HEK293 (cell line): ENCODE measurements at regions not wholly inside any gene's neighbourhood (a gene's known extent, or its start where the extent isn't known, plus 50 kb on each side); places are given as distances from the start of the nearest gene placed in this dataset.

Source experiments
- CTCF ChIA-PET: fragments of 350-600 bp; formaldehyde crosslinking; extraction: SDS; loops from one replicate; lab custom pipeline; 2021; ENCODE audit warnings: antibody characterized with exemption; lab: Yijun Ruan, JAX
- POLR2A ChIA-PET: fragments of 300-600 bp; formaldehyde crosslinking; extraction: SDS; loops from one replicate; lab custom pipeline; 2020; ENCODE audit warnings: antibody characterized with exemption, inconsistent platforms; lab: Yijun Ruan, JAX
- H3K27ac ChIP-seq: fragments of 200-500 bp; sonication (Bioruptor generic); 2 replicates; pipeline ENCODE4 v1.5.1; 2014; ENCODE audit warnings: low read depth, low read length, control low read depth, inconsistent platforms; ENCODE audit errors: extremely low read depth
- H3K36me3 ChIP-seq, 2 experiments: fragments of 200-500 bp in 1 of 2; sonication (Bioruptor generic) in 1 of 2; 1 replicate in 1 of 2; 2 replicates in 1 of 2; pipeline ENCODE4 v1.5.1; 2014 to 2017; ENCODE audit warnings: inconsistent platforms in 2 of 2, low read length in 2 of 2; ENCODE audit not compliant: control insufficient read depth in 2 of 2, insufficient read depth in 1 of 2
- H3K4me1 ChIP-seq: fragments of 200-500 bp; sonication (Bioruptor generic); 2 replicates; pipeline ENCODE4 v1.5.1; 2014; ENCODE audit warnings: mild to moderate bottlenecking, low read length, inconsistent platforms; ENCODE audit not compliant: control insufficient read depth, insufficient read depth
- H3K4me3 ChIP-seq: 2 replicates; pipeline ENCODE4 v1.5.1; 2011; ENCODE audit warnings: low read depth, mild to moderate bottlenecking, control low read depth, low read length, moderate library complexity
- H3K9me3 ChIP-seq: fragments of 200-500 bp; sonication (Bioruptor generic); 2 replicates; pipeline ENCODE4 v1.5.1; 2014; ENCODE audit warnings: low read depth, low read length, inconsistent platforms; ENCODE audit not compliant: control insufficient read depth, insufficient read depth
- GLI4 ChIP-seq: fragments of 450-650 bp; formaldehyde crosslinking; IDR thresholded peaks from 2 replicates; pipeline ENCODE4 v1.5.1; 2016; ENCODE audit warnings: missing biosample characterization, missing genetic modification characterization
- GLIS2 ChIP-seq: fragments of 450-650 bp; formaldehyde crosslinking; IDR thresholded peaks from 2 replicates; pipeline ENCODE4 v1.5.1; 2016; ENCODE audit warnings: missing biosample characterization, missing genetic modification characterization
- HOXC10 ChIP-seq: sonication (generic); formaldehyde crosslinking; IDR thresholded peaks from 2 replicates; pipeline ENCODE4 v1.8.1; 2023; ENCODE audit warnings: mild to moderate bottlenecking, missing genetic modification reagents
- IKZF3 ChIP-seq: fragments of 450-650 bp; IDR thresholded peaks from 2 replicates; pipeline ENCODE4 v1.5.0; 2018; ENCODE audit warnings: missing biosample characterization, mild to moderate bottlenecking, missing genetic modification characterization, moderate library complexity
- KLF8 ChIP-seq: fragments of 450-650 bp; formaldehyde crosslinking; IDR thresholded peaks from 2 replicates; pipeline ENCODE4 v1.5.1; 2016; ENCODE audit warnings: missing biosample characterization, missing genetic modification characterization
- SALL2 ChIP-seq: fragments of 450-650 bp; formaldehyde crosslinking; IDR thresholded peaks from 2 replicates; pipeline ENCODE4 v1.5.0; 2017; ENCODE audit warnings: missing biosample characterization, mild to moderate bottlenecking, missing genetic modification characterization, borderline replicate concordance
- SP7 ChIP-seq: fragments of 450-650 bp; formaldehyde crosslinking; IDR thresholded peaks from 2 replicates; pipeline ENCODE4 v1.5.1; 2016; ENCODE audit warnings: missing biosample characterization, missing genetic modification characterization
- TRIM28 ChIP-seq: IDR thresholded peaks from 2 replicates; pipeline ENCODE4 v1.6.1; 2011; ENCODE audit warnings: low read length, control low read depth, borderline replicate concordance
- ZEB2 ChIP-seq: fragments of 450-650 bp; formaldehyde crosslinking; IDR thresholded peaks from 2 replicates; pipeline ENCODE4 v1.5.1; 2016; ENCODE audit warnings: missing biosample characterization, missing genetic modification characterization
- ZNF10 ChIP-seq: fragments of 450-650 bp; formaldehyde crosslinking; IDR thresholded peaks from 2 replicates; pipeline ENCODE4 v1.5.1; 2017; ENCODE audit warnings: missing biosample characterization, missing genetic modification characterization
- ZNF16 ChIP-seq: fragments of 450-650 bp; formaldehyde crosslinking; IDR thresholded peaks from 2 replicates; pipeline ENCODE4 v1.5.1; 2016; ENCODE audit warnings: low read depth, missing biosample characterization, missing genetic modification characterization
- ZNF184 ChIP-seq: fragments of 450-650 bp; IDR thresholded peaks from 2 replicates; pipeline ENCODE4 v1.5.1; 2018; ENCODE audit warnings: missing biosample characterization, mild to moderate bottlenecking, missing genetic modification characterization
- ZNF214 ChIP-seq: fragments of 450-650 bp; formaldehyde crosslinking; IDR thresholded peaks from 2 replicates; pipeline ENCODE4 v1.5.1; 2017; ENCODE audit warnings: missing biosample characterization, mild to moderate bottlenecking, missing genetic modification characterization, borderline replicate concordance
- ZNF221 ChIP-seq: fragments of 450-650 bp; formaldehyde crosslinking; IDR thresholded peaks from 2 replicates; pipeline ENCODE4 v1.5.1; 2017; ENCODE audit warnings: missing biosample characterization, missing genetic modification characterization, borderline replicate concordance
- ZNF24 ChIP-seq: fragments of 450-650 bp; formaldehyde crosslinking; IDR thresholded peaks from 2 replicates; pipeline ENCODE4 v1.5.1; 2016; ENCODE audit warnings: missing biosample characterization, missing genetic modification characterization
- ZNF37A ChIP-seq: fragments of 450-650 bp; IDR thresholded peaks from 2 replicates; pipeline ENCODE4 v1.5.1; 2018; ENCODE audit warnings: missing biosample characterization, missing genetic modification characterization
- ZNF529 ChIP-seq: fragments of 450-650 bp; formaldehyde crosslinking; IDR thresholded peaks from 2 replicates; pipeline ENCODE4 v1.5.1; 2017; ENCODE audit warnings: missing genetic modification characterization, missing biosample characterization; ENCODE audit not compliant: insufficient replicate concordance
- ZNF555 ChIP-seq: fragments of 450-650 bp; formaldehyde crosslinking; conservative IDR thresholded peaks from 2 replicates; pipeline ENCODE4 v1.5.1; 2017; ENCODE audit warnings: missing biosample characterization, mild to moderate bottlenecking, missing genetic modification characterization, inconsistent platforms
- ZNF558 ChIP-seq: fragments of 450-650 bp; formaldehyde crosslinking; IDR thresholded peaks from 2 replicates; pipeline ENCODE4 v1.5.1; 2016; ENCODE audit warnings: missing biosample characterization, missing genetic modification characterization
- ZNF610 ChIP-seq: fragments of 450-650 bp; formaldehyde crosslinking; IDR thresholded peaks from 2 replicates; pipeline ENCODE4 v1.5.1; 2016; ENCODE audit warnings: missing biosample characterization, missing genetic modification characterization, borderline replicate concordance
- ZNF660 ChIP-seq: fragments of 450-650 bp; IDR thresholded peaks from 2 replicates; pipeline ENCODE4 v1.5.1; 2018; ENCODE audit warnings: missing biosample characterization, mild to moderate bottlenecking, missing genetic modification characterization
- ZNF777 ChIP-seq: fragments of 450-650 bp; formaldehyde crosslinking; IDR thresholded peaks from 2 replicates; pipeline ENCODE4 v1.5.1; 2017; ENCODE audit warnings: missing biosample characterization, missing genetic modification characterization, borderline replicate concordance
- ZNF843 ChIP-seq: fragments of 450-650 bp; formaldehyde crosslinking; IDR thresholded peaks from 2 replicates; pipeline ENCODE4 v1.5.1; 2016; ENCODE audit warnings: missing biosample characterization, missing genetic modification characterization
- ZSCAN16 ChIP-seq: fragments of 450-650 bp; formaldehyde crosslinking; IDR thresholded peaks from 2 replicates; pipeline ENCODE4 v1.5.1; 2016; ENCODE audit warnings: missing biosample characterization, missing genetic modification characterization
- TF ChIP-seq, protein P1 (sequence below): fragments of 450-650 bp; IDR thresholded peaks from 2 replicates; pipeline ENCODE4 v1.5.1; 2018; ENCODE audit warnings: missing biosample characterization, missing genetic modification characterization
- TF ChIP-seq, protein P2 (sequence below): fragments of 450-650 bp; formaldehyde crosslinking; IDR thresholded peaks from 2 replicates; pipeline ENCODE4 v1.5.1; 2016; ENCODE audit warnings: missing biosample characterization, missing genetic modification characterization
- TF ChIP-seq, protein P3 (sequence below): fragments of 450-650 bp; formaldehyde crosslinking; IDR thresholded peaks from 2 replicates; pipeline ENCODE4 v1.5.1; 2016; ENCODE audit warnings: missing biosample characterization, missing genetic modification characterization
- TF ChIP-seq, protein P4 (sequence below): fragments of 450-650 bp; formaldehyde crosslinking; IDR thresholded peaks from 2 replicates; pipeline ENCODE4 v1.5.1; 2016; ENCODE audit warnings: missing biosample characterization, missing genetic modification characterization, borderline replicate concordance
- TF ChIP-seq, protein P5 (sequence below): fragments of 450-650 bp; formaldehyde crosslinking; IDR thresholded peaks from 2 replicates; pipeline ENCODE4 v1.5.1; 2016; ENCODE audit warnings: missing biosample characterization, missing genetic modification characterization

DNA sequence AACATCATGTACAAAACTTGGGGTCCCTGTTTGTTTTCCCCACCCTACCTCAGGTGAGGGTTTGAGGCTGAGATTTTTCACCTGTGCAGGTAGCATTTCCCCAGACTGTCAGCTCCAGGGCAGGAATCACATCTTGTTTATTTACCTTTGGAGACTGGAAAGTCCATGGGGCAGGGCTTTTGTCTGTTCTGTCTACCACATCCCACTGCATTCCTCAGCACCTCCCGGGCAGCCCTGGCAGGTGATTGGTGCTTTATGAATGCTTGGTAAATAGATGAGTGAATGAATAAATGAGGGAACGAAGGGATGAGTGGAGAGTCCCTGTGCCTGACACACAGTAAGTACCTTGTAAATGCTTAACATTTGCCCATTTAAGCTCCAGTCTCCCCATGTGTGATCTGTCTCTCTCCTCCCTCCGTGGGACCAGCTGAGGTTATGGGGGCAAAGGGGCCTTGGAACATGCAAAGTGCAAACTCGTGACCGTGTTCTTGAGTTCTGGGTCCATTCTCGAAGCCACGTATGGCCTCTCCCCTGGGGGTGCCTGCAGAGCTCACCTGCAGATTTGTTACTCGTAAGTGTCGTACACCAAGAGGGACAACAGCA, 69.7 kb upstream of the PMEPA1 start:
- H3K9me3 ChIP-seq = no peaks in the 10 kb centered on the region
- H3K36me3 ChIP-seq = no peaks in the 10 kb centered on the region
- H3K27ac ChIP-seq = no peak overlapping the region
- no peaks in the 10 kb centered on the region for H3K4me1 ChIP-seq
- TF ChIP-seq ZNF37A (no peak), ZNF558 (tag by site-specific recombination) (no peak), SALL2 (tag by site-specific recombination) (no peak), ZNF184 (no peak), ZNF777 (tag by site-specific recombination) (no peak), ZNF660 (no peak), GLI4 (tag by site-specific recombination) (no peak), IKZF3 (no peak), KLF8 (no peak), ZNF16 (tag by site-specific recombination) (no peak), ZNF610 (tag by site-specific recombination) (no peak), ZEB2 (tag by site-specific recombination) (no peak), ZNF529 (tag by site-specific recombination) (no peak), GLIS2 (tag by site-specific recombination) (no peak), ZSCAN16 (tag by site-specific recombination) (no peak)
- TF ChIP-seq, protein P1, sequence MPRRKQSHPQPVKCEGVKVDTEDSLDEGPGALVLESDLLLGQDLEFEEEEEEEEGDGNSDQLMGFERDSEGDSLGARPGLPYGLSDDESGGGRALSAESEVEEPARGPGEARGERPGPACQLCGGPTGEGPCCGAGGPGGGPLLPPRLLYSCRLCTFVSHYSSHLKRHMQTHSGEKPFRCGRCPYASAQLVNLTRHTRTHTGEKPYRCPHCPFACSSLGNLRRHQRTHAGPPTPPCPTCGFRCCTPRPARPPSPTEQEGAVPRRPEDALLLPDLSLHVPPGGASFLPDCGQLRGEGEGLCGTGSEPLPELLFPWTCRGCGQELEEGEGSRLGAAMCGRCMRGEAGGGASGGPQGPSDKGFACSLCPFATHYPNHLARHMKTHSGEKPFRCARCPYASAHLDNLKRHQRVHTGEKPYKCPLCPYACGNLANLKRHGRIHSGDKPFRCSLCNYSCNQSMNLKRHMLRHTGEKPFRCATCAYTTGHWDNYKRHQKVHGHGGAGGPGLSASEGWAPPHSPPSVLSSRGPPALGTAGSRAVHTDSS = no peak
- TF ChIP-seq, protein P2, sequence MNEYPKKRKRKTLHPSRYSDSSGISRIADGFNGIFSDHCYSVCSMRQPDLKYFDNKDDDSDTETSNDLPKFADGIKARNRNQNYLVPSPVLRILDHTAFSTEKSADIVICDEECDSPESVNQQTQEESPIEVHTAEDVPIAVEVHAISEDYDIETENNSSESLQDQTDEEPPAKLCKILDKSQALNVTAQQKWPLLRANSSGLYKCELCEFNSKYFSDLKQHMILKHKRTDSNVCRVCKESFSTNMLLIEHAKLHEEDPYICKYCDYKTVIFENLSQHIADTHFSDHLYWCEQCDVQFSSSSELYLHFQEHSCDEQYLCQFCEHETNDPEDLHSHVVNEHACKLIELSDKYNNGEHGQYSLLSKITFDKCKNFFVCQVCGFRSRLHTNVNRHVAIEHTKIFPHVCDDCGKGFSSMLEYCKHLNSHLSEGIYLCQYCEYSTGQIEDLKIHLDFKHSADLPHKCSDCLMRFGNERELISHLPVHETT (tag by site-specific recombination) = no peak
- TF ChIP-seq, protein P3, sequence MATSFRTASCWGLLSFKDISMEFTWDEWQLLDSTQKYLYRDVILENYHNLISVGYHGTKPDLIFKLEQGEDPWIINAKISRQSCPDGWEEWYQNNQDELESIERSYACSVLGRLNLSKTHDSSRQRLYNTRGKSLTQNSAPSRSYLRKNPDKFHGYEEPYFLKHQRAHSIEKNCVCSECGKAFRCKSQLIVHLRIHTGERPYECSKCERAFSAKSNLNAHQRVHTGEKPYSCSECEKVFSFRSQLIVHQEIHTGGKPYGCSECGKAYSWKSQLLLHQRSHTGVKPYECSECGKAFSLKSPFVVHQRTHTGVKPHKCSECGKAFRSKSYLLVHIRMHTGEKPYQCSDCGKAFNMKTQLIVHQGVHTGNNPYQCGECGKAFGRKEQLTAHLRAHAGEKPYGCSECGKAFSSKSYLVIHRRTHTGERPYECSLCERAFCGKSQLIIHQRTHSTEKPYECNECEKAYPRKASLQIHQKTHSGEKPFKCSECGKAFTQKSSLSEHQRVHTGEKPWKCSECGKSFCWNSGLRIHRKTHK = no peak
- POLR2A ChIA-PET = no interaction called here
- CTCF ChIA-PET = no interaction called here
- no peak overlapping the region for H3K4me3 ChIP-seq

DNA sequence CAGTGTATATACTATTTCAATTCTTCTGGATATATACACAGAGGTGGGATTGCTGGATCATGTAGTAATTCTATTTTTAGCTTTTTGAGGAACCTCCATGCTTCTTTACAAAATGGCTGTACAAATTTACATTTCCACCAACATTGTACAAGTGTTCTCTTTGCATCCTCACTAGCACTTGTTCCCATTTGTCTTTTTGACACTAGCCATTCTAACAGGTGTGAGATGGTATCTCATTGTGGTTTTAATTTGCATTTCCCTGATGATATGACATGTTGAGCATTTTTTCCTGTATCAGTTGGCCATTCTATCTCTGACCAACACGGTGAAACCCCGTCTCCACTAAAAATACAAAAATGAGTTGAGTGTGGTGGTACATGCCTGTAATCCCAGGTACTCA, 68.1 kb upstream of the PMEPA1 start:
- H3K27ac ChIP-seq = no peak overlapping the region
- no peaks in the 10 kb centered on the region for H3K4me1 ChIP-seq
- H3K36me3 ChIP-seq = no peaks in the 10 kb centered on the region
- no peaks in the 10 kb centered on the region for H3K9me3 ChIP-seq
- no peak overlapping the region for H3K4me3 ChIP-seq
- TF ChIP-seq ZNF214 (tag by site-specific recombination) = no peak
- TF ChIP-seq TRIM28 = no peak
- TF ChIP-seq ZNF555 = no peak
- TF ChIP-seq ZNF10 (tag by site-specific recombination) = no peak
- TF ChIP-seq, protein P4, sequence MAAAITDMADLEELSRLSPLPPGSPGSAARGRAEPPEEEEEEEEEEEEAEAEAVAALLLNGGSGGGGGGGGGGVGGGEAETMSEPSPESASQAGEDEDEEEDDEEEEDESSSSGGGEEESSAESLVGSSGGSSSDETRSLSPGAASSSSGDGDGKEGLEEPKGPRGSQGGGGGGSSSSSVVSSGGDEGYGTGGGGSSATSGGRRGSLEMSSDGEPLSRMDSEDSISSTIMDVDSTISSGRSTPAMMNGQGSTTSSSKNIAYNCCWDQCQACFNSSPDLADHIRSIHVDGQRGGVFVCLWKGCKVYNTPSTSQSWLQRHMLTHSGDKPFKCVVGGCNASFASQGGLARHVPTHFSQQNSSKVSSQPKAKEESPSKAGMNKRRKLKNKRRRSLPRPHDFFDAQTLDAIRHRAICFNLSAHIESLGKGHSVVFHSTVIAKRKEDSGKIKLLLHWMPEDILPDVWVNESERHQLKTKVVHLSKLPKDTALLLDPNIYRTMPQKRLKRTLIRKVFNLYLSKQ = no peak
- TF ChIP-seq ZNF843 (tag by site-specific recombination) = no peak
- no peak for TF ChIP-seq SP7
- TF ChIP-seq, protein P5, sequence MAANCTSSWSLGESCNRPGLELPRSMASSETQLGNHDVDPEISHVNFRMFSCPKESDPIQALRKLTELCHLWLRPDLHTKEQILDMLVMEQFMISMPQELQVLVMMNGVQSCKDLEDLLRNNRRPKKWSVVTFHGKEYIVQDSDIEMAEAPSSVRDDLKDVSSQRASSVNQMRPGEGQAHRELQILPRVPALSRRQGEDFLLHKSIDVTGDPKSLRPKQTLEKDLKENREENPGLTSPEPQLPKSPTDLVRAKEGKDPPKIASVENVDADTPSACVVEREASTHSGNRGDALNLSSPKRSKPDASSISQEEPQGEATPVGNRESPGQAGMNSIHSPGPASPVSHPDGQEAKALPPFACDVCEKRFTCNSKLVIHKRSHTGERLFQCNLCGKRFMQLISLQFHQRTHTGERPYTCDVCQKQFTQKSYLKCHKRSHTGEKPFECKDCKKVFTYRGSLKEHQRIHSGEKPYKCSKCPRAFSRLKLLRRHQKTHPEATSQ (tag by site-specific recombination) = no peak
- no peak for TF ChIP-seq HOXC10 (CRISPR knock-in tag)
- TF ChIP-seq ZNF24 (tag by site-specific recombination) = no peak
- TF ChIP-seq ZNF221 (tag by site-specific recombination) = no peak
- ChIA-PET CTCF (no interaction called here), POLR2A (no interaction called here)
